Skeletal muscle tissue (tissue), 3 donors: ENCODE measurements at regions not wholly inside any gene's neighbourhood (a gene's known extent, or its start where the extent isn't known, plus 50 kb on each side); places are given as distances from the start of the nearest gene placed in this dataset.

ENCODE experiments used
- H3K27ac ChIP-seq: one replicate; pipeline ENCODE4 v1.7.0; 2013; ENCODE audit warnings: mild to moderate bottlenecking, low read depth, low read length, inconsistent platforms
- H3K27me3 ChIP-seq, 3 donors: one replicate each; pipeline ENCODE4 v1.7.0; 2013; ENCODE audit warnings: low read length in 3 of 3; ENCODE audit not compliant: control insufficient read depth in 3 of 3, insufficient read depth in 3 of 3
- H3K36me3 ChIP-seq, 3 donors: one replicate each; pipeline ENCODE4 v1.7.0; 2013; ENCODE audit warnings: low read length in 3 of 3; ENCODE audit not compliant: control insufficient read depth in 3 of 3, insufficient read depth in 3 of 3
- H3K4me1 ChIP-seq, 3 donors: one replicate each; pipeline ENCODE4 v1.7.0; 2013; ENCODE audit warnings: low read length in 3 of 3, mild to moderate bottlenecking in 3 of 3; ENCODE audit not compliant: control insufficient read depth in 3 of 3, insufficient read depth in 3 of 3
- H3K4me3 ChIP-seq, 3 donors: one replicate each; pipeline ENCODE4 v1.7.0; 2013; ENCODE audit warnings: low read length in 3 of 3
- H3K9ac ChIP-seq, 3 donors: one replicate each; pipeline ENCODE4 v1.7.0; 2013; ENCODE audit warnings: low read length in 3 of 3, mild to moderate bottlenecking in 3 of 3, moderate library complexity in 2 of 3, low read depth in 1 of 3
- H3K9me3 ChIP-seq, 3 donors: one replicate each; pipeline ENCODE4 v1.7.0; 2013; ENCODE audit warnings: low read length in 3 of 3; ENCODE audit not compliant: control insufficient read depth in 3 of 3
- donor health status: Osteomylitis.

DNA sequence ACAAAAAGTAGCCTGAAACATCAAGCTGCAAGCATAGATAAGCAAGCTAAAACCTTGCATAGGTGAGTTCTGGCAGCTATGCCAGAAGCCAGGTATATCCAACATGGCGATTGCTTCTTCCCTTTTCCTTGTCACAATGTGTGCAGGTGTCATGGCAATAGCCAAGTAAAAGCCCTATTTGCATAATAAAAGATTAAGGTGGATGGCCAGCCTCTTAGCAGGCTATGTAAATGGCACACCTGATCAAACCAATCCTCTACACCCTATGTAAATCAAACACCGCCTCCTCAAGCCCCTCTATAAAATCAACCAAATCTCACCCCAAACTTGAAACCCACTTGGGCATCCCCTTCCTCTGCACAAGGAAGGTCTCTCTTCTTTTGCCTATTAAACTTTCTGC lies 366.8 kb downstream of the VGLL3 start:
- no peaks in the 10 kb centered on the region for H3K27me3 ChIP-seq
- no peaks in the 10 kb centered on the region for H3K36me3 ChIP-seq
- H3K4me3 ChIP-seq, result no peak overlapping the region
- no peaks in the 10 kb centered on the region for H3K4me1 ChIP-seq
- no peak overlapping the region for H3K27ac ChIP-seq
- H3K9ac ChIP-seq, result no peak overlapping the region
- peaks cover 0 to 2% (median 0%) of the 10 kb centered on the region in 3 donors for H3K9me3 ChIP-seq

DNA sequence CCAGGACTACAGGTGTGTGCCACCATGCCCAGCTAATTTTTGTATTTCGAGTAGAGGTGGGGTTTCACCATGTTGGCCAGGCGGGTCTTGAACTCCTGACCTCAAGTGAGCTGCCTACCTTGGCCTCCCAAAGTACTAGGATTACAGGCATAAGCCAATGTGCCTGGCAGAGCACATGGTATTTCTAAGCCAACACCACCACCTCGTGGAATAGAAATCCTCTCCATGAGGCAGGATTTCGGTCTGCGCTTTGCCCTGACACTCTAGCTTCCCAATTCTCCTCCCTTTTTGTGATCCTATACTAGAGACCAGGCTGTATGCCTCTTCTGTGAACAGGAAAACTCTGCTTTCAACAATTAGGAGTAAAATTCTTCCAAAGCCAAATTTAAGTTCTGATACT lies 372.2 kb downstream of the VGLL3 start:
- H3K27ac ChIP-seq, result no peak overlapping the region
- no peaks in the 10 kb centered on the region for H3K4me1 ChIP-seq
- H3K4me3 ChIP-seq, result no peak overlapping the region
- no peak overlapping the region for H3K9ac ChIP-seq
- peaks cover 0 to 2% (median 0%) of the 10 kb centered on the region in 3 donors for H3K9me3 ChIP-seq
- no peaks in the 10 kb centered on the region for H3K36me3 ChIP-seq
- H3K27me3 ChIP-seq, result no peaks in the 10 kb centered on the region

DNA sequence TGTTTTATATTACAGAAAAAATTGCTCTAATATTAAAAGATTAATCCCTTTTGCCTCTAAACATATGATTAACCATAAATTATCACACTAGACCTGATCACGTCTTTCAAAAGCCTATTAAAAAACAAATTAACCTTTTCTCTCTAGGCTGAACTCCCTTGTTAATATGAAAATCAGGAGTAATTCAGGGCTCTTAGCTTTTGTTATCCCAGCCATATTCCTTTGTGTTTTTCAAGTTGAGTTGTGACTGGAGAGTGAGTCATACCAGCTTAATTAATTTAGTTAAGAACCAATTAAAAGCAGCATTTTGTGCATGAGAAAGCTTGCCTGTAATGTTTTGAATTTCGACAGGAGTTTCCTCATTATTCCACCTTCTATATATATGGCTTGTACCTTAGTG lies 385.8 kb downstream of the VGLL3 start:
- Histone ChIP-seq H3K9me3 (no peaks in the 10 kb centered on the region), H3K27me3 (no peaks in the 10 kb centered on the region), H3K36me3 (no peaks in the 10 kb centered on the region), H3K4me3 (no peak overlapping the region), H3K4me1 (no peaks in the 10 kb centered on the region), H3K9ac (no peak overlapping the region), H3K27ac (no peak overlapping the region)

DNA sequence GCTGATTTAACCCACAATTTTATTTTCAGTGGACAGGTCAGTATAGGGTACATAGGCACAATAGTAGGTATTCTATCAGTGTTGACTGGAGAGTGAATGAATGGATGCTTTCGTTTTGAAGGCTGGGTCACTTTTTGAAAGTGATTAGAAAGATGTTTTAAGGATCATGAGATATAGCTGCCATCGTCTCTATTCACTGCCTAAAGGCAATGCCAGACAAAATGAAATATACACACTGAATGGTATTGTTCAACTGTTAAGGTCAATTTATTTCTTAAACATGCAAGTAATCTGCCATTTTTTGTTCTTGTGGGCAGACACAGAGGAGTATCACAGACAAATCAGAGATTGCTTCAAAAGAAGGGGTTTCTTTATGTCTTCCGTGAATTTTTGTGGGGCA lies 395.3 kb downstream of the VGLL3 start:
- Histone ChIP-seq H3K9ac (no peak overlapping the region), H3K4me1 (no peaks in the 10 kb centered on the region), H3K4me3 (no peak overlapping the region), H3K36me3 (no peaks in the 10 kb centered on the region), H3K27ac (no peak overlapping the region), H3K9me3 (no peaks in the 10 kb centered on the region), H3K27me3 (no peaks in the 10 kb centered on the region)

DNA sequence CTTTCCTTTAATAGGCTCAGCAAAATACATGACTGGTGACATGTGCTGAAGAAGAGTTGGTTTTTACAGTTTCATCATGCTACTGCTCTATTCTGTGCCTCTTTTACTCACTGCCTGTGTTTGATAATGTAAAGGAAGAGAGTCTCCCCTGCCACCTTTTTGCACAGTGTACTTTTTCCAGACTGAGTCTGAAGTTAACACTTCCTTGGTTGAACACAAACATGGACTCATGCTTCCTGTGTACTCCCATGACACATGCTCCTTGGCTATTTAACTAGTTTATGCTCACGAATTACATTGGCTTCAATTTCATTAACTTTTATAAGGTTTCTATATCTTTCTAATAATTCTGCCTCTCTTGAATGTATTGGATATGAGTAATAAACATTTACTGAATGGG lies 396.1 kb downstream of the VGLL3 start:
- Histone ChIP-seq H3K27me3 (no peaks in the 10 kb centered on the region), H3K36me3 (no peaks in the 10 kb centered on the region), H3K9me3 (no peaks in the 10 kb centered on the region), H3K4me3 (no peak overlapping the region), H3K27ac (no peak overlapping the region), H3K4me1 (no peaks in the 10 kb centered on the region), H3K9ac (no peak overlapping the region)

DNA sequence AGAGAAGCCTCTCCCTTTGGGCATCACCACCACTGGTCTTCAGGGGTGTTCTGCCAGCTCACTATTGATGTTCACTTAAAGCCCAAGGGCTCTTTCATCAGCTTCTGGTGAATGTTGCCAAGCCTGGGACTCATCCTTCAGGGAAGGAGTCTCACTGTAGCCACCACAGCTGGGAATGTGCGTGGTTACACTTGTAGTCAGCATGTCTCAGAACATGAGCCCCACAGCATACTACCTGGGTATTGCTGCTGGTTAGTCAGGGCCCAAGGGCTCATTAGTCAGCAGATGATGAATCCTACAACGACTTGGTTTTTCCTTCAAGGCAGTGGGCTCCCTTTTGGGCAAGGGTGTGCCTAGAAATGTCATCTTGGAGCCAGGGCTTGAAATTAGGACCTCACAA lies 412.9 kb downstream of the VGLL3 start:
- H3K9ac ChIP-seq, result no peak overlapping the region
- H3K9me3 ChIP-seq, result peaks cover 0 to 4% (median 3%) of the 10 kb centered on the region in 3 donors
- H3K4me1 ChIP-seq, result no peaks in the 10 kb centered on the region
- H3K27me3 ChIP-seq, result no peaks in the 10 kb centered on the region
- H3K4me3 ChIP-seq, result no peak overlapping the region
- H3K36me3 ChIP-seq, result no peaks in the 10 kb centered on the region
- no peak overlapping the region for H3K27ac ChIP-seq

DNA sequence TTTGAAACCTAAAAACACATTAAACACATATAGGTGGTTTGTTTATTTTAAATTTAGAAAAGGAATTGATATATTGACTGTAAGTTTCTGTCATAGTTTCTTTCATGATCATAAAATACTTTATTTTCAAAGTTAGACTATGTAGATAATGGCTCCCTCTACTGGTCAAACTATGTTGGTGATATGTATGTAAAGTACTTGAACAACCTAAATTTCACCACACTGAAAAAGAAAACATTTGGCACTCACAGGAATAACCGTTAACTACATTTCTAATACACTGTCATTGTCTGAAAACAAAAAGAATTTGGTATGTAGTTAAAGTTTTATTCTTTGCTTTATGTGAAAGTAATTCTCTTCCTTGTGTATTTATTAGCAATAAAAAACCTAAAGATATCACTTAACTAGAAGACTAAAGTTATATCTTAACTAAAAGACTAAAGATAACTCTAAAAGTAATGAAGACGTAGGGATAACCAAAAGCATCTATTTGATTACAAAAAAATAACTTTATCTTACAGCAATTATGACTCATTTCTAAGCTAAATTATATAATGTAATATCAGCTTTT lies 427.5 kb downstream of the VGLL3 start:
- Histone ChIP-seq H3K9ac (no peak overlapping the region), H3K27ac (no peak overlapping the region), H3K4me3 (no peak overlapping the region), H3K4me1 (no peaks in the 10 kb centered on the region), H3K27me3 (no peaks in the 10 kb centered on the region), H3K9me3 (no peaks in the 10 kb centered on the region), H3K36me3 (no peaks in the 10 kb centered on the region)

DNA sequence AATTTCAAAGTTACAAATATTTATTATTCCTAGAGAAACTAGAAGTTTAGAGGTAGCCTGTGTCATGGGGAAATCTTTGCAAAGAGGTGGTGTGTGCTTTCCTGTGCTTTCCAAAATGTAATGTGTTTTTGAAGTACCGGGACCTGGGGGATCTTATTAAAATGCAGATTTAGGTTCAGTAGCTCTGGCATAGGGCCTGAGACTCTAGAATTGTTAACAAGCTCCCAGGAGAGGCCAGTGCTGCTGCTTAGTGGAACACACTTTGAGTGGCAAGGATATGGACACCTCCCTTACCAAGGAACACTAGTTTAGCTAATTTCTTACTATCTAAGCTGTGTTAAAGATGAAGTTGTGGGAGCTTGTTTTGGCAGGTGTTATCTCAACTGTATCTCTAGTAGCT lies 428.9 kb downstream of the VGLL3 start:
- Histone ChIP-seq H3K4me1 (no peaks in the 10 kb centered on the region), H3K4me3 (no peak overlapping the region), H3K36me3 (no peaks in the 10 kb centered on the region), H3K27ac (no peak overlapping the region), H3K27me3 (no peaks in the 10 kb centered on the region), H3K9me3 (no peaks in the 10 kb centered on the region), H3K9ac (no peak overlapping the region)

DNA sequence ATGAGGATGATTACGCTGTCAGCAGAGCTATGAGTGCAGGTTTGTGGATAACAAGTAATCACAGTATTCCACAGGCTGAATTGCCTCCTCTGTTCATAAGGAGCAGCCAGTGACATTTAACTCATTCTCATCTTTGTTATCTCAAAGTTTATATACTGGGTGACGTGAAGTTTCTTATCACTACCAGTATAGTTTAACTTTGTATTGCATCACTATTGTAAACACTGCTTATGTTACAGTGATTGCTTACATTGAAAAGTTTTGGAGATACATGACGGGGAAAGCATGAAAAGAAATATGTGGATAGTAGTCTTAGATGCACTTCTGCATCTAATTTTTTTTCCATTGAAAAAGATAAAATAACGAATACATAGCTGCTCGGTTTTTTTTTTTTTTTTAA lies 429.7 kb downstream of the VGLL3 start:
- Histone ChIP-seq H3K36me3 (no peaks in the 10 kb centered on the region), H3K9ac (no peak overlapping the region), H3K27me3 (no peaks in the 10 kb centered on the region), H3K9me3 (no peaks in the 10 kb centered on the region), H3K4me1 (no peaks in the 10 kb centered on the region), H3K27ac (no peak overlapping the region), H3K4me3 (no peak overlapping the region)

DNA sequence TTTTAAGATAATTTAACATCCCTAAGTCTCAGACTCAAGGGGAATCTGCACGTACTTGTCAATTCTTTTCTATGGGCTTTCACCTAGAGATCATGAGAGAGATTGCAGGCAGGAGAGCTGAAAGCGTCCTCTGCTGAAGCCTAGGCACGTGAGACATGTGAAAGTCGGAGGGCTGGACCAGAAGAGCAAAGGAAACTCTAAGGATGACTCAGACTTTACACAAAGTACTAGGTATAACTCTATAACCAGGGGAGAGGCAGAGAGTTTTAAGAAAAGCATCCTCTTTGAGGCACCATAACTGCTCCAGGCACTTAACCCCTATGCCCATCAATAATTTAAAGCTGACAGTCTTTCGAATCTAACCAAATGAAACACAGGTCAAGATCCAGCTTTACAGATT lies 436.6 kb downstream of the VGLL3 start:
- Histone ChIP-seq H3K4me3 (no peak overlapping the region), H3K27me3 (no peaks in the 10 kb centered on the region), H3K4me1 (no peaks in the 10 kb centered on the region), H3K9ac (no peak overlapping the region), H3K36me3 (no peaks in the 10 kb centered on the region), H3K9me3 (no peaks in the 10 kb centered on the region), H3K27ac (no peak overlapping the region)

DNA sequence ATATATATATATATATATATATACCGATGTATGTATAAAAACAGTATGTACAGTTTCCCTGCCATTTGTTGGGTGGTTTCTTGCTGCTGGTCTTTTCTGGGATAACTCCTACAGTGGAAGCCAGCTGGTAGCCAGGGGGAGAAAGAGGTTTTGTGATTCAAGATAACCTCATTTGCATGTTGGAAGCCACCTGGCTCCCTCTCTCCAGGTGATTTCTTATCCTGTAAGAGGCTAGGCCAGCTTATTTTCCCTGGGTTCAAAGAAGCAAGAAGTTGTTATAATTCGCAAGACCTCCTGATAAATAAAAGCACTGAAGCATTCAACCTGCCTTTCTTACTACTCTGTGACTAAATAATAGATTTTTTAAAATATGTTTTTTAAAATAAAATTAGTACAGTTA lies 443.3 kb downstream of the VGLL3 start:
- H3K4me1 ChIP-seq, result no peaks in the 10 kb centered on the region
- H3K27me3 ChIP-seq, result no peaks in the 10 kb centered on the region
- no peaks in the 10 kb centered on the region for H3K36me3 ChIP-seq
- no peak overlapping the region for H3K4me3 ChIP-seq
- no peak overlapping the region for H3K27ac ChIP-seq
- H3K9ac ChIP-seq, result no peak overlapping the region
- H3K9me3 ChIP-seq, result no peaks in the 10 kb centered on the region
